ENCODE measurements at regions not wholly inside any gene's neighbourhood (a gene's known extent, or its start where the extent isn't known, plus 50 kb on each side); places are given as distances from the start of the nearest gene placed in this dataset.

DNA sequence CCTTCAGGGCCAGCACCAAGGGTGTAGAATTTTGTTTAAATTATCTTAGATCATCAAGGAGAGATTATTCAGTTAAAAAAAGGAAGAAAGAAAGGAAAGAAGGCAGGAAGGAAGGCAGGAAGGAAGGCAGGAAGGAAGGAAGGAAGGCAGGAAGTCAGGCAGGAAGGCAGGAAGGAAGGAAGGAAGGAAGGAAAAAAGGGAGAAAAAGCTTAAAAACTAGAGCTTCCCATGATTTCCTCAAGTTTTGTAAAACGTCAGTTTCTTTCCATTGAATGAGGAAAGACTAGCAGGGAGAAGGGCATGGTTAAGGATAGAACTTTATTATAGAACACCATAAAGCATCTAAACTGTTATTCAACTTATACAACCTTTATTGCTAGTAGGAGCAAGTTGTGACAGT, 2672.0 kb upstream of the PCDH20 start:
- H3K14ac ChIP-seq (ENCODE audit: low read length): no peak overlapping the region
- H2BK5ac ChIP-seq (ENCODE audit: low read depth, low read length, poor library complexity): no peak overlapping the region
- no peak overlapping the region for H4K8ac ChIP-seq (ENCODE audit: low read depth, low read length)
- no peaks in the 10 kb centered on the region for H3K79me2 ChIP-seq (ENCODE audit: control insufficient read depth, insufficient read depth, low read length, poor library complexity)
- H3K4me3 ChIP-seq (ENCODE audit: low read depth, low read length): no peak overlapping the region
- no peaks in the 10 kb centered on the region for H3K36me3 ChIP-seq (ENCODE audit: control insufficient read depth in 1 of 2, insufficient read depth in 2 of 2, low read length in 2 of 2)
- H3K9ac ChIP-seq (ENCODE audit: low read length): no peak overlapping the region
- H3K4ac ChIP-seq (ENCODE audit: low read depth, low read length): no peak overlapping the region
- H3K4me2 ChIP-seq (ENCODE audit: low read length): no peak overlapping the region
- H3K9me3 ChIP-seq (ENCODE audit: insufficient read depth, low read depth, low read length): no peaks in the 10 kb centered on the region
- H4K91ac ChIP-seq (ENCODE audit: low read depth, low read length): no peak overlapping the region
- no peak overlapping the region for H3K27ac ChIP-seq (ENCODE audit: low read depth, low read length)
- no peak overlapping the region for H2AK5ac ChIP-seq (ENCODE audit: low read length)
- no peak overlapping the region for H3K18ac ChIP-seq (ENCODE audit: low read length)
- H2AFZ ChIP-seq (ENCODE audit: insufficient read depth, low read length, poor library complexity): no peak overlapping the region
- H4K12ac ChIP-seq (ENCODE audit: low read depth, low read length): no peak overlapping the region
- no peaks in the 10 kb centered on the region for H3K27me3 ChIP-seq (ENCODE audit: insufficient read depth, low read length)
- no peak for DNase-seq
- no peak overlapping the region for H3K23ac ChIP-seq (ENCODE audit: low read length)
- no peak overlapping the region for H2BK120ac ChIP-seq (ENCODE audit: insufficient read depth, low read length, poor library complexity)
- no peak overlapping the region for H2BK12ac ChIP-seq (ENCODE audit: low read length)
- no peaks in the 10 kb centered on the region for H3K4me1 ChIP-seq (ENCODE audit: control insufficient read depth in 1 of 2, insufficient read depth in 2 of 2, low read length in 2 of 2)
- no CpG with 5 or more reads among the region's 1 CpG for WGBS (ENCODE audit: extremely low coverage, insufficient coverage, insufficient read length)
- no peaks in the 10 kb centered on the region for H3K79me1 ChIP-seq (ENCODE audit: low read length)

DNA sequence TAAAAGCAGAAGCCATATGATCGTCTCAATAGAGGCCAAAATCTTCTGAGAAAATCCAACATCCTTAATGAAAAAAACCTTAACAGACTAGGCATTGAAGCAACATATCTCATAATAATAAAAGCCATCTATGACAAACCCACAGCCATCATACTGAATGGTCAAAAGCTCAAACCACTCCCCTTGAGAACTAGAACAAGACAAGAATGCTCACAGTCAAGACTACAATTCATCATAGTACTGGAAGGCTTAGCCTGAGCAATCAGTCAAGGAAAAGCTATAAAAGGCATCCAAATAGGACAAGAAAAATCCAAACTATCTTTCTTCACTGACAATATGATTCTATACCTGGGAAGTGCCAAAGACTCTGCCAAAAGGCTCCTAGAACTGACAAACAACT, 2668.2 kb upstream of the PCDH20 start:
- Histone ChIP-seq H4K8ac (ENCODE audit: low read depth, low read length) (no peak overlapping the region), H3K27me3 (ENCODE audit: insufficient read depth, low read length) (no peaks in the 10 kb centered on the region), H2BK120ac (ENCODE audit: insufficient read depth, low read length, poor library complexity) (no peak overlapping the region), H3K18ac (ENCODE audit: low read length) (no peak overlapping the region), H2AK5ac (ENCODE audit: low read length) (no peak overlapping the region), H3K4me1 (ENCODE audit: control insufficient read depth in 1 of 2, insufficient read depth in 2 of 2, low read length in 2 of 2) (no peaks in the 10 kb centered on the region), H4K12ac (ENCODE audit: low read depth, low read length) (no peak overlapping the region), H4K91ac (ENCODE audit: low read depth, low read length) (no peak overlapping the region), H3K27ac (ENCODE audit: low read depth, low read length) (no peak overlapping the region), H3K4me2 (ENCODE audit: low read length) (no peak overlapping the region), H3K9me3 (ENCODE audit: insufficient read depth, low read depth, low read length) (no peaks in the 10 kb centered on the region), H3K79me1 (ENCODE audit: low read length) (no peaks in the 10 kb centered on the region), H3K9ac (ENCODE audit: low read length) (no peak overlapping the region), H3K23ac (ENCODE audit: low read length) (no peak overlapping the region), H3K4ac (ENCODE audit: low read depth, low read length) (no peak overlapping the region), H3K79me2 (ENCODE audit: control insufficient read depth, insufficient read depth, low read length, poor library complexity) (no peaks in the 10 kb centered on the region), H3K36me3 (ENCODE audit: control insufficient read depth in 1 of 2, insufficient read depth in 2 of 2, low read length in 2 of 2) (no peaks in the 10 kb centered on the region), H2BK5ac (ENCODE audit: low read depth, low read length, poor library complexity) (no peak overlapping the region), H3K4me3 (ENCODE audit: low read depth, low read length) (no peak overlapping the region), H2AFZ (ENCODE audit: insufficient read depth, low read length, poor library complexity) (no peak overlapping the region), H3K14ac (ENCODE audit: low read length) (no peak overlapping the region), H2BK12ac (ENCODE audit: low read length) (no peak overlapping the region)
- no peak for DNase-seq
- WGBS (ENCODE audit: extremely low coverage, insufficient coverage, insufficient read length): no CpG with 5 or more reads among the region's 1 CpG

DNA sequence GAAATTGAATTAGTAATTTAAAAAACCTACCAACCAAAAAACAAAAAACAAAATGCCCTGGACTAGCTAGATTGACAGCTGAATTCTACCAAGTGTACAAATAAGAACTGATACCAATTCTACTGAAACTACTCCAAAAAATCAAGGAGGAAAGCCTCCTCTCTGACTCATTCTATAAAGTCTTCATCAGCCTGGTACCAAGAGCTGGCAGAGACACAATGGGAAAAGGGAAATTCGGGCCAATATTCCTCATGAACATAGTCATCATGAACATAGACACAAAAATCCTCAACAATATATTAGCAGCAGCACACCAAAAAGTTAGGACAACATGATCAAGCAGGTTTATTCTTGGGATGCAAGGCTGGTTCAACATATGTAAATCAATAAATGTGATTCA, 2667.7 kb upstream of the PCDH20 start:
- Histone ChIP-seq H4K8ac (ENCODE audit: low read depth, low read length) (no peak overlapping the region), H3K4me3 (ENCODE audit: low read depth, low read length) (no peak overlapping the region), H3K27ac (ENCODE audit: low read depth, low read length) (no peak overlapping the region), H3K4ac (ENCODE audit: low read depth, low read length) (no peak overlapping the region), H3K36me3 (ENCODE audit: control insufficient read depth in 1 of 2, insufficient read depth in 2 of 2, low read length in 2 of 2) (no peaks in the 10 kb centered on the region), H4K91ac (ENCODE audit: low read depth, low read length) (no peak overlapping the region), H3K79me1 (ENCODE audit: low read length) (no peaks in the 10 kb centered on the region), H3K4me1 (ENCODE audit: control insufficient read depth in 1 of 2, insufficient read depth in 2 of 2, low read length in 2 of 2) (no peaks in the 10 kb centered on the region), H3K79me2 (ENCODE audit: control insufficient read depth, insufficient read depth, low read length, poor library complexity) (no peaks in the 10 kb centered on the region), H3K9ac (ENCODE audit: low read length) (no peak overlapping the region), H3K27me3 (ENCODE audit: insufficient read depth, low read length) (no peaks in the 10 kb centered on the region), H3K18ac (ENCODE audit: low read length) (no peak overlapping the region), H3K23ac (ENCODE audit: low read length) (no peak overlapping the region), H2BK5ac (ENCODE audit: low read depth, low read length, poor library complexity) (no peak overlapping the region), H2AK5ac (ENCODE audit: low read length) (no peak overlapping the region), H4K12ac (ENCODE audit: low read depth, low read length) (no peak overlapping the region), H2BK12ac (ENCODE audit: low read length) (no peak overlapping the region), H3K4me2 (ENCODE audit: low read length) (no peak overlapping the region), H3K9me3 (ENCODE audit: insufficient read depth, low read depth, low read length) (no peaks in the 10 kb centered on the region), H3K14ac (ENCODE audit: low read length) (no peak overlapping the region), H2AFZ (ENCODE audit: insufficient read depth, low read length, poor library complexity) (no peak overlapping the region), H2BK120ac (ENCODE audit: insufficient read depth, low read length, poor library complexity) (no peak overlapping the region)
- WGBS (ENCODE audit: extremely low coverage, insufficient coverage, insufficient read length): no CpG with 5 or more reads among the region's 1 CpG
- no peak for DNase-seq

DNA sequence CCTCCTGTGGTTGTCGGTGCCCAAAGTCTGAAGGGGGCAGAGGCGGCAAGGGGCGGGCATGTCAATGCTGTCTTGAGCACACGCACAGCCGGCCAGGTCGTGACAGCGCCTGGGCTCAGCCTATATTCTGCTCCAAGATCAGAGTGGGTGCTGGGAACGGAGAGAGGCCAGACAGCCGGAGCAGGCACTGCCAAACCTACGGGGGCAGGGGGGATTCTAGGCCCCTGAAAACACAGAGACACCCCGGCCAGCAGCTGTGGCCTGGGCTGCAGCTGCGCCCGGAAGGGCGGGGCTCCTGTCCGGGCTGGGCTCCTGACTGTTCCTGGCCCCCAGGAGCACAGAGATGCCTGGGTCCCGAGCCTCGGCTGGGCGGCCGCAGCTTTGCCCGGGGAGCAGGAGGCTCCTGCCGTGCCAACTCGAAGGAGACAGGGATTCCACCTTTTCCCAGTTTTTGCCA, 2662.9 kb upstream of the PCDH20 start:
- no peak overlapping the region for H3K18ac ChIP-seq (ENCODE audit: low read length)
- no CpG with 5 or more reads among the region's 22 CpGs for WGBS (ENCODE audit: extremely low coverage, insufficient coverage, insufficient read length)
- H3K14ac ChIP-seq (ENCODE audit: low read length): no peak overlapping the region
- no peaks in the 10 kb centered on the region for H3K9me3 ChIP-seq (ENCODE audit: insufficient read depth, low read depth, low read length)
- H2BK5ac ChIP-seq (ENCODE audit: low read depth, low read length, poor library complexity): no peak overlapping the region
- no peak overlapping the region for H3K9ac ChIP-seq (ENCODE audit: low read length)
- H3K4me2 ChIP-seq (ENCODE audit: low read length): no peak overlapping the region
- no peak overlapping the region for H2BK120ac ChIP-seq (ENCODE audit: insufficient read depth, low read length, poor library complexity)
- no peak overlapping the region for H3K4me3 ChIP-seq (ENCODE audit: low read depth, low read length)
- H3K27me3 ChIP-seq (ENCODE audit: insufficient read depth, low read length): no peaks in the 10 kb centered on the region
- H2AK5ac ChIP-seq (ENCODE audit: low read length): no peak overlapping the region
- no peaks in the 10 kb centered on the region for H3K36me3 ChIP-seq (ENCODE audit: control insufficient read depth in 1 of 2, insufficient read depth in 2 of 2, low read length in 2 of 2)
- no peak overlapping the region for H4K8ac ChIP-seq (ENCODE audit: low read depth, low read length)
- no peak overlapping the region for H4K91ac ChIP-seq (ENCODE audit: low read depth, low read length)
- DNase-seq: no peak
- H3K23ac ChIP-seq (ENCODE audit: low read length): no peak overlapping the region
- no peak overlapping the region for H2BK12ac ChIP-seq (ENCODE audit: low read length)
- H3K79me2 ChIP-seq (ENCODE audit: control insufficient read depth, insufficient read depth, low read length, poor library complexity): no peaks in the 10 kb centered on the region
- no peak overlapping the region for H3K4ac ChIP-seq (ENCODE audit: low read depth, low read length)
- H3K79me1 ChIP-seq (ENCODE audit: low read length): no peaks in the 10 kb centered on the region
- H3K4me1 ChIP-seq (ENCODE audit: control insufficient read depth in 1 of 2, insufficient read depth in 2 of 2, low read length in 2 of 2): no peaks in the 10 kb centered on the region
- H2AFZ ChIP-seq (ENCODE audit: insufficient read depth, low read length, poor library complexity): no peak overlapping the region
- no peak overlapping the region for H3K27ac ChIP-seq (ENCODE audit: low read depth, low read length)
- H4K12ac ChIP-seq (ENCODE audit: low read depth, low read length): no peak overlapping the region
